ENCODE measurements at regions not wholly inside any gene's neighbourhood (a gene's known extent, or its start where the extent isn't known, plus 50 kb on each side); places are given as distances from the start of the nearest gene placed in this dataset.

DNA sequence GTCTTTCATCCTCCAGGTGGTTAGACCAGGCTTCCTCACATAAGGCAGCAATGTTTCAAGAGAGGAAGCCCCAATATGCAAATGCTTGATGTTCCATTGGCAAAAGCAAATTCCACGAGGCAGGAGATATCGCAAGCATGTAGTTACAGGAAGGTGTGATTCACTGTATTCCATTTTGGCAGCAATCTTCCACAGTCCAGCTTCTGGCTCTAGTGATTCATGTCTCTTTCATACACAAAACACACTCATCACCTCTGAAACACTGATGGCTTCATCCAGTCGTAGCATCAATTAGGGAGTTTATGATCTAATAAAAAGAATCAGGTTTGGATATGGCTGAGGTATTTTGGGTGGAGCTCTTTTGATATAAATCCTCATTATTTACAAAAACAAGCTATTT is 552.2 kb upstream of the RIOK2 start:
- TF ChIP-seq, protein P1, sequence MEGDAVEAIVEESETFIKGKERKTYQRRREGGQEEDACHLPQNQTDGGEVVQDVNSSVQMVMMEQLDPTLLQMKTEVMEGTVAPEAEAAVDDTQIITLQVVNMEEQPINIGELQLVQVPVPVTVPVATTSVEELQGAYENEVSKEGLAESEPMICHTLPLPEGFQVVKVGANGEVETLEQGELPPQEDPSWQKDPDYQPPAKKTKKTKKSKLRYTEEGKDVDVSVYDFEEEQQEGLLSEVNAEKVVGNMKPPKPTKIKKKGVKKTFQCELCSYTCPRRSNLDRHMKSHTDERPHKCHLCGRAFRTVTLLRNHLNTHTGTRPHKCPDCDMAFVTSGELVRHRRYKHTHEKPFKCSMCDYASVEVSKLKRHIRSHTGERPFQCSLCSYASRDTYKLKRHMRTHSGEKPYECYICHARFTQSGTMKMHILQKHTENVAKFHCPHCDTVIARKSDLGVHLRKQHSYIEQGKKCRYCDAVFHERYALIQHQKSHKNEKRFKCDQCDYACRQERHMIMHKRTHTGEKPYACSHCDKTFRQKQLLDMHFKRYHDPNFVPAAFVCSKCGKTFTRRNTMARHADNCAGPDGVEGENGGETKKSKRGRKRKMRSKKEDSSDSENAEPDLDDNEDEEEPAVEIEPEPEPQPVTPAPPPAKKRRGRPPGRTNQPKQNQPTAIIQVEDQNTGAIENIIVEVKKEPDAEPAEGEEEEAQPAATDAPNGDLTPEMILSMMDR (IDR thresholded peaks at IDR 0.05), result no peak
- TF ChIP-seq POLR2A (IDR thresholded peaks at IDR 0.05) (no peak), POLR2AphosphoS5 (IDR thresholded peaks at IDR 0.05) (no peak)
